ENCODE measurements at regions not wholly inside any gene's neighbourhood (a gene's known extent, or its start where the extent isn't known, plus 50 kb on each side); places are given as distances from the start of the nearest gene placed in this dataset.

- DNase-seq: no peak
Observed at GRCh38 chr16:59259074-59259949, 525.2 kb upstream of the GOT2 start.

GRCh38 chr16:59252317-59252716, 518.2 kb upstream of the GOT2 start:
- no peak for DNase-seq

GRCh38 chr16:59249011-59249410, 514.9 kb upstream of the GOT2 start:
- no peak for DNase-seq

- no peak for DNase-seq
Observed at GRCh38 chr16:59242556-59242955, 508.4 kb upstream of the GOT2 start.

DNA sequence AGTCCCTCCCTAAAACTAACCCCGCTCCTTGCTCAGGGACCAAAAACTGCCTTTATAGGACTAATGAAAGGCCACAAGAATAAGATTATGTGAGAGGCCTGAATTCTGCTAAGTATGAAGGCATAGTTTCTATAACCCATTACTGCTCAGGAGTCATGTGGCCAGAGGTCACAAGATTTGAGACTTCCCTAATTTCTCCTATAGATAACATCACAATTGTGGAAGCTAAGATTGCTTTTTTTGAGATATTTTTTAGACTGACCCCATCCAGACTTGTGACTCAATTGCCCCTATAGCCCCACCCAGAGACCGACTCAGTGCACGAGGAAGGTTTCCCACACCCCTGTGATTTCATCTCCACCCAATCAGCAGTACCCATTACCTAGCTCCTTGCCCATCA, 504.1 kb upstream of the GOT2 start:
- DNase-seq: no peak

DNA sequence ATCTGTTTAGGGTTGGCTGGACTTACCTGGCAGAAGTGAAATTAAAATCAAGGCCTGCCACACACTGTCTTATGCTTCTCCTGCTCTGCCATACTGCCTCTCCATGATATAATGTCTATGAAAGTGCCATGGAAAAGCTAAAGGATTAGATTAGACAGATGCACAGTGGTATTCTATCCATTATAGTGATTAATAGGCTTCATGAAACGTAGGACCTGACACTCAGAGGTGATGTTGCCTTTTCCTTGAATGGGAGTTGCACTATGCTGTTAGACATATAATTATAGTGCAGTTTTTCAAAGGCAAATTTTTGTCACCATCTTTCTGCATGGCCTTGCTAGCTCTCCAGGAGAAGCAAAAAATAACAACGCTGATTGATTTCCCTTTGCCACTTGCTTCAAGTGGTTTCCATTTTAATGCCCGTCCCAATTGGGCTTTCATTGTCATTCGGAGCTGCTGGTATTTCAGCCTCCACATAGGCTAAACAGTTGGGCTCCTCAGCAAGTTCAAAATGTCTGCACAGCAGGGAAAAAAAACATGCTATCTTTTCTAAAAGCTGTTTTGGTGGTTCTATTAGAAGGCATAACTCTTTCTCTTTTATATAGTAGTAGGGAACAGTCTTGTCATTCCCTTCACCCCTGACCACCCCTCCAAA, 502.8 kb upstream of the GOT2 start:
- DNase-seq: no peak

GRCh38 chr16:59224401-59224800, 490.3 kb upstream of the GOT2 start:
- DNase-seq: no peak

DNA sequence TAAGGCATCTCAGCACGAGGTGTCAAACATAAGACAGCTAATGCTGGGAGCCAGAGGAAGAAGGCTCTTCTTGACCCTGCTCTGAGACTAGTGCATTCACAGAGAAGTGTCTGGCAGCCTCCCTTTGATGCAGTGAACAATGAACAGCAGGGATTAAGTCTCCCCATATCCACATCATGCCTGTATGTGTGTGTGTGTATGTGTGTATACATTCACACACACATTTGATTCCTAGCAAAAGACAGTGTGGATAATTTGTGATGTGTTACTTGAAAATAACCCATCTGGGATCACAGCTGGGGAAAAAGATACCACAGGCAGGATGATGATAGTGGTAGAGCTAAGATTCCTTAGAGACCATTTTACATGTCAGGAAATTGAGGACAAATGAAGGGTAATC, 485.9 kb upstream of the GOT2 start:
- DNase-seq: no peak

GRCh38 chr16:59216291-59216690, 482.2 kb upstream of the GOT2 start:
- DNase-seq: no peak

- no peak for DNase-seq
Observed at GRCh38 chr16:59214455-59214854, 480.3 kb upstream of the GOT2 start.

- DNase-seq: no peak
Observed at GRCh38 chr16:59213952-59214351, 479.8 kb upstream of the GOT2 start.

- DNase-seq: no peak
Observed at GRCh38 chr16:59212492-59213024, 478.4 kb upstream of the GOT2 start.

GRCh38 chr16:59210955-59211541, 476.9 kb upstream of the GOT2 start:
- no peak for DNase-seq

- no peak for DNase-seq
Observed at GRCh38 chr16:59205403-59205802, 471.3 kb upstream of the GOT2 start.

DNA sequence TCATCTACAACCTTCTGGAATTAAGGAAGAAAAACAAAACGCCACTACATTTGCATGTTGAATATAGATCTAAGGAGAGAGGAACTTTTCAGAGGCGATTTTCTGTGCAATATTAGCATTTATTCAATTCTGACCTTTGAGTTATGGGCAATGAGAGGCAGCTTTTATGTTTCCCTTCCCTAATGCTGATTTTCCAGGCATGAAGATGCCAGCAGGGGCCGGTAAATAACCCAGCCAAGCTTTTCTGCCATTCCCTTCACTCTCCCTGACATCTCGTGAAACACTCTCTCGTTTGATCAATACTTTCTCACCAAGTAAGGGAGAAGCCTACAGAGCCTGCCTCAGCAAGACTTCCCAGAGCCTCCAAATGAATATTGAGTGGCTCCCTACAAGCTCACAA, 470.5 kb upstream of the GOT2 start:
- no peak for DNase-seq

DNA sequence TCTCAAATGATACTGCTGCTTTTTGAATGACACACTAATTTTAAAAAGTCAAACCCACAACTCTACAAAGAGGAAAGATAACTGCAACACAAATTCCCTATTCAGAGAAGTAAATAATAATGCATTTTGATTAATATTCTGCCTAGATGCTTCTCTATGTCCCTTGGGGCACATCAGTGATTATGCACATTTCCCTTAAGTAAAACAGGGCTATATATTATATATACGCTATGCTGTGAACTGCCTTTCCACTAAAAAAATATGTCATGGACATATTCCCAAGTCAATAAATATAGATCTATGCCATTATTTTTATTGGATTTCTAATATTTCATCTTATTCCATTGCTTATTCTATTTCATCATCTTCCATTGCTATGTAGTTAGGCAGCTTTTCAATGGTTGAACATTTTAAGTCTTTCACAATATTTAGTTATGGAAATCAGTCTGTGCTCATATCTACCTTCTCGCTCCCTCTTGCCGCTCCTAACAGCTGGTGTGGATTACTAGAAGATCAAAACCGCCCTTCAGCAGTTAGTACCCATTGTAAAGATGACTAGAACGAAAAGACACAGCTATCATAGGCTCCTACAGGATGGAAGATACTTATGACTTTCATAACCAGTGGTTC, 468.2 kb upstream of the GOT2 start:
- DNase-seq: no peak

GRCh38 chr16:59201821-59202220, 467.7 kb upstream of the GOT2 start:
- DNase-seq: no peak

DNA sequence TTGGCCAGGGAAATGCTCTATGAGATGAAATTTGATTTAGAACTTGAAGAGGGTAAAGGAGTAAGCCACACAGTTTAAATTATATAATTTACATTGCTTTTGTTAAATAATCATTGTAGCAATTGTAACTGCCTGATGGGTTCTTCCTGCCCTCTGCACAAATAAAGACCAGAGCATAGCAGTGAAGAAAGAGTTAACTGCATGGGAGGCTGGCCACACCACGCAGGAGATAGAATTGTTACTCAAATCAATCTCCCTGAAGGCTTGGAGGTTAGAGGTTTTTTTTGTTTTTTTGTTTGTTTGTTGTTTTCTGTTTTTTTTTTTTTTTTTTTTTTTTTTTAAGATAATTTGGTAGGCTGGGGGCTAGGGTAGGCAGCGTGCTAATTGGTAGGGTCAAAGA, 467.0 kb upstream of the GOT2 start:
- DNase-seq: no peak

DNA sequence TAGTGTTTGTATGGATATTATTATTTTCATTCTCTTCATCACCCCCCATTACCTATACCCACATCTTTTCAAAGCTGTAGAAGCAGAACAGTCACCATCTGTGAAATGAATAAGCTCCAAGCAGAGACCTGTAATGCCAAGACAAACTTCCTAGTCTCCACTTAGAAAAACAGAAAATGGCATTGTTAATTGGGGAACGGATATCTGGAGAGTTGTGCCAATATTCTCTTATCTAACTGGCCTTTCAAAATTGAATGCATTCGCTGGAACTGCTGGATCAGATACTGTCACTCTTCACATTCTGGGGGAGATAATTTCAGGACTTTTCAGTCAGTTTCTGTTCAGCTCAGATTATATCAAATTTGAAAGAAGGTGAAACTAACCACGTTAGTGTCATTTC, 464.4 kb upstream of the GOT2 start:
- DNase-seq: no peak

DNA sequence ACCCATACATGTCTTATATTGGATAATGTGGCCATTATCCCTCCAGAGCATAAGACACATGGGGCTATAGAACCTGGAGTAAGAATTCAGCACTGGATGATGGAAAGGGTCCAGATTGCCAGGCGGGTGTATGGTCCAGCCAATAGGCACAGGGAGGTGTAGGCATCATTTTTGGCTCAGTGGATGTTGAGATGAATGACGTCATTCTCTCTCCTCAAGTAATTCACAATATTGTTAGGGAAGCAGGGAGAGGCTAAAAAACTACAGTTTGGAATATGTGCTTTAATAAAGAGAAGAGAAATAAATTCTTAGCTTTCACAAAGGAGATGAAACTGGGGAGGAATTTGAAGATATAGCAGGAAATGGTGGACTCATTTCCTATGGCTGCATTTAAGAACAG, 461.1 kb upstream of the GOT2 start:
- no peak for DNase-seq

GRCh38 chr16:59193637-59194036, 459.5 kb upstream of the GOT2 start:
- DNase-seq: no peak

GRCh38 chr16:59192551-59193199, 458.6 kb upstream of the GOT2 start:
- no peak for DNase-seq

DNA sequence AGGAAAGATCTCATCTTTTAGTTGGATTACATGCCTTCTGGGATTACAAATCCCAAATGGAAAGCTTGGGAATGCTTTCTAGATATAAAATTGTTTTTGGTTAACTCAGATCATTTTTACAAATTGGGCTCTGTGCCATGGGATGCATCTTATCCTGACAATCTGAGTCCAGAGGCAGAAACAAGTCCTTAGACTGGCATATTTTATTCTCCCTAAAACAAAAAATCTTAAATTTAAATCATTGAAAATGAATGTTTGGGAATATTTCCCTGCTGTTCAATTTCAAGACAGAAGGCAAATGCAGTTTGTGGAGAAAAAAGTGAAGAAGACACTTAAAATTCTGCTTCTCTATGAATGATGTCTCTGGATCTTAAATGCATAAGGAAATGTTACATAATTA, 456.6 kb upstream of the GOT2 start:
- DNase-seq: no peak

Data from COR-L47 (cell line).